Activated CD8-positive, alpha-beta memory T cell treated with anti-CD3 and anti-CD28 coated beads, Interleukin-2, amount 10 ng/mL, durations not matched to agents 7 days and 5 days (primary cell): ENCODE measurements at regions not wholly inside any gene's neighbourhood (a gene's known extent, or its start where the extent isn't known, plus 50 kb on each side); places are given as distances from the start of the nearest gene placed in this dataset.
"Not testable (repeated sequence)": the region's sequence is repeated elsewhere in the genome, so short reads cannot be mapped to it uniquely, and the experiment has no call there.

Source experiments
- ATAC-seq: fragments of 150-1000 bp; cut with Tn5 transposase; one replicate; pipeline ENCODE4 v1.10.0; 2021; ENCODE audit warnings: moderate library complexity
- CTCF ChIA-PET: fragments of 350-600 bp; sonication (Branson Sonifier 250); formaldehyde crosslinking; loops from one replicate; lab custom pipeline; 2021; ENCODE audit warnings: antibody characterized with exemption; lab: Charles Lee
- DNase-seq: peaks from one replicate; pipeline ENCODE4 v3.0.0-alpha.2; 2020
- H3K27ac Mint-ChIP-seq: one replicate; pipeline ENCODE4 v1.8.0; 2021; ENCODE audit warnings: mild to moderate bottlenecking, mixed read lengths
- H3K27me3 Mint-ChIP-seq: one replicate; pipeline ENCODE4 v1.8.0; 2021; ENCODE audit warnings: mixed read lengths
- H3K36me3 Mint-ChIP-seq: one replicate; pipeline ENCODE4 v1.8.0; 2021; ENCODE audit warnings: mild to moderate bottlenecking, mixed read lengths
- H3K4me1 Mint-ChIP-seq: one replicate; pipeline ENCODE4 v1.8.0; 2021; ENCODE audit warnings: mixed read lengths
- H3K4me3 Mint-ChIP-seq: one replicate; pipeline ENCODE4 v1.8.0; 2021; ENCODE audit warnings: mild to moderate bottlenecking, moderate library complexity, mixed read lengths
- H3K9me3 Mint-ChIP-seq: one replicate; pipeline ENCODE4 v1.8.0; 2022; ENCODE audit warnings: low read depth, mixed read lengths

- H3K4me3 Mint-ChIP-seq, ATAC-seq, CTCF ChIA-PET, H3K36me3 Mint-ChIP-seq, H3K27me3 Mint-ChIP-seq, DNase-seq, H3K9me3 Mint-ChIP-seq, H3K4me1 Mint-ChIP-seq, H3K27ac Mint-ChIP-seq: not testable (repeated sequence)
Measured at GRCh38 chr4:22609951-22610525, 82.7 kb upstream of the GBA3 start.

GRCh38 chr4:22614114-22614513, 78.6 kb upstream of the GBA3 start:
- peaks cover 11% of the 10 kb centered on the region for H3K9me3 Mint-ChIP-seq
- H3K4me1 Mint-ChIP-seq: peaks cover 3% of the 10 kb centered on the region
- ATAC-seq (no peak), DNase-seq (no peak)
- no peak overlapping the region for H3K27ac Mint-ChIP-seq
- CTCF ChIA-PET: no interaction called here
- H3K4me3 Mint-ChIP-seq: no peak overlapping the region
- no peaks in the 10 kb centered on the region for H3K36me3 Mint-ChIP-seq
- no peaks in the 10 kb centered on the region for H3K27me3 Mint-ChIP-seq

- Mint-ChIP-seq H3K36me3 (no peaks in the 10 kb centered on the region), H3K9me3 (peaks cover 7% of the 10 kb centered on the region), H3K27ac (no peak overlapping the region), H3K4me1 (no peaks in the 10 kb centered on the region), H3K4me3 (no peak overlapping the region), H3K27me3 (no peaks in the 10 kb centered on the region)
- ATAC-seq (no peak), DNase-seq (no peak)
- CTCF ChIA-PET: no interaction called here
Measured at GRCh38 chr4:22616516-22616915, 76.2 kb upstream of the GBA3 start.

- CTCF ChIA-PET: not testable (repeated sequence)
Measured at GRCh38 chr4:22620144-22620543, 72.6 kb upstream of the GBA3 start.

GRCh38 chr4:22621970-22622369, 70.8 kb upstream of the GBA3 start:
- CTCF ChIA-PET, ATAC-seq, DNase-seq, H3K27ac Mint-ChIP-seq, H3K4me3 Mint-ChIP-seq, H3K27me3 Mint-ChIP-seq, H3K9me3 Mint-ChIP-seq, H3K36me3 Mint-ChIP-seq, H3K4me1 Mint-ChIP-seq: not testable (repeated sequence)

More at GRCh38 chr4:22620144-22620543, 72.6 kb upstream of the GBA3 start:
- H3K4me1 Mint-ChIP-seq, H3K27me3 Mint-ChIP-seq, H3K4me3 Mint-ChIP-seq, ATAC-seq, H3K36me3 Mint-ChIP-seq, H3K27ac Mint-ChIP-seq, DNase-seq: not testable (repeated sequence)
- H3K9me3 Mint-ChIP-seq: peaks cover 11% of the 10 kb centered on the region

- H3K27me3 Mint-ChIP-seq, H3K4me3 Mint-ChIP-seq, H3K9me3 Mint-ChIP-seq, DNase-seq, CTCF ChIA-PET, H3K4me1 Mint-ChIP-seq, H3K27ac Mint-ChIP-seq, ATAC-seq, H3K36me3 Mint-ChIP-seq: not testable (repeated sequence)
Measured at GRCh38 chr4:22624002-22624401, 68.7 kb upstream of the GBA3 start.

GRCh38 chr4:22625311-22625710, 67.4 kb upstream of the GBA3 start:
- no peaks in the 10 kb centered on the region for H3K4me1 Mint-ChIP-seq
- DNase-seq (no peak), ATAC-seq (no peak)
- H3K27me3 Mint-ChIP-seq: no peaks in the 10 kb centered on the region
- peaks cover 7% of the 10 kb centered on the region for H3K9me3 Mint-ChIP-seq
- CTCF ChIA-PET: no interaction called here
- H3K4me3 Mint-ChIP-seq: no peak overlapping the region
- no peak overlapping the region for H3K27ac Mint-ChIP-seq
- H3K36me3 Mint-ChIP-seq: no peaks in the 10 kb centered on the region

- CTCF ChIA-PET, H3K36me3 Mint-ChIP-seq, H3K9me3 Mint-ChIP-seq, H3K27me3 Mint-ChIP-seq, DNase-seq, H3K4me1 Mint-ChIP-seq, H3K27ac Mint-ChIP-seq, ATAC-seq, H3K4me3 Mint-ChIP-seq: not testable (repeated sequence)
Measured at GRCh38 chr4:22627851-22628250, 64.9 kb upstream of the GBA3 start.

GRCh38 chr4:22630161-22630975, 62.4 kb upstream of the GBA3 start:
- CTCF ChIA-PET, H3K27ac Mint-ChIP-seq: not testable (repeated sequence)

GRCh38 chr4:22631167-22631566, 61.6 kb upstream of the GBA3 start:
- H3K27ac Mint-ChIP-seq, DNase-seq, H3K4me1 Mint-ChIP-seq, ATAC-seq, H3K4me3 Mint-ChIP-seq, H3K27me3 Mint-ChIP-seq, CTCF ChIA-PET, H3K9me3 Mint-ChIP-seq, H3K36me3 Mint-ChIP-seq: not testable (repeated sequence)

More at GRCh38 chr4:22630161-22630975, 62.4 kb upstream of the GBA3 start:
- H3K9me3 Mint-ChIP-seq, ATAC-seq, H3K36me3 Mint-ChIP-seq, H3K4me1 Mint-ChIP-seq, DNase-seq, H3K4me3 Mint-ChIP-seq, H3K27me3 Mint-ChIP-seq: not testable (repeated sequence)

- no peaks in the 10 kb centered on the region for H3K36me3 Mint-ChIP-seq
- CTCF ChIA-PET: no interaction called here
- no peak overlapping the region for H3K27ac Mint-ChIP-seq
- H3K9me3 Mint-ChIP-seq: peaks cover 10% of the 10 kb centered on the region
- no peak overlapping the region for H3K4me3 Mint-ChIP-seq
- ATAC-seq (no peak), DNase-seq (no peak)
- no peaks in the 10 kb centered on the region for H3K27me3 Mint-ChIP-seq
- no peaks in the 10 kb centered on the region for H3K4me1 Mint-ChIP-seq
Measured at GRCh38 chr4:22634541-22635181, 58.1 kb upstream of the GBA3 start.

GRCh38 chr4:22635182-22635549, 57.6 kb upstream of the GBA3 start:
- H3K9me3 Mint-ChIP-seq, H3K4me3 Mint-ChIP-seq, CTCF ChIA-PET, H3K36me3 Mint-ChIP-seq, H3K27me3 Mint-ChIP-seq, ATAC-seq, DNase-seq, H3K27ac Mint-ChIP-seq, H3K4me1 Mint-ChIP-seq: not testable (repeated sequence)

- Mint-ChIP-seq H3K36me3 (no peaks in the 10 kb centered on the region), H3K9me3 (peaks cover 12% of the 10 kb centered on the region), H3K27me3 (no peaks in the 10 kb centered on the region), H3K27ac (no peak overlapping the region), H3K4me3 (no peak overlapping the region), H3K4me1 (no peaks in the 10 kb centered on the region)
- CTCF ChIA-PET: no interaction called here
- ATAC-seq: no peak
- no peak for DNase-seq
Measured at GRCh38 chr4:22635692-22636091, 57.0 kb upstream of the GBA3 start.

GRCh38 chr4:22637306-22637705, 55.4 kb upstream of the GBA3 start:
- CTCF ChIA-PET: no interaction called here
- no peak for ATAC-seq
- no peaks in the 10 kb centered on the region for H3K4me1 Mint-ChIP-seq
- H3K9me3 Mint-ChIP-seq: peaks cover 16% of the 10 kb centered on the region
- no peak overlapping the region for H3K27ac Mint-ChIP-seq
- H3K4me3 Mint-ChIP-seq: no peak overlapping the region
- H3K36me3 Mint-ChIP-seq: no peaks in the 10 kb centered on the region
- no peak for DNase-seq
- no peaks in the 10 kb centered on the region for H3K27me3 Mint-ChIP-seq
